GM13976 (cell line): ENCODE measurements at regions not wholly inside any gene's neighbourhood (a gene's known extent, or its start where the extent isn't known, plus 50 kb on each side); places are given as distances from the start of the nearest gene placed in this dataset.

Experiments
- DNase-seq: peaks from one replicate; pipeline ENCODE4 v3.0.0; 2012; ENCODE audit warnings: low spot score
- in situ Hi-C: fragments of 300-500 bp; cut with MboI; formaldehyde crosslinking; loops from one replicate; pipeline ENCODE4 v1.12.0; 2022; ENCODE audit warnings: low sequenced_read_pairs, mixed read lengths, inconsistent platforms; ENCODE audit not compliant: unreplicated experiment
- TF ChIP-seq, protein P1 (sequence below): IDR thresholded peaks from 2 replicates; pipeline ENCODE4 v1.5.1; 2012; ENCODE audit warnings: borderline replicate concordance, mild to moderate bottlenecking; ENCODE audit not compliant: insufficient read depth; ENCODE audit errors: extremely low read depth, missing control alignments, control extremely low read depth

DNA sequence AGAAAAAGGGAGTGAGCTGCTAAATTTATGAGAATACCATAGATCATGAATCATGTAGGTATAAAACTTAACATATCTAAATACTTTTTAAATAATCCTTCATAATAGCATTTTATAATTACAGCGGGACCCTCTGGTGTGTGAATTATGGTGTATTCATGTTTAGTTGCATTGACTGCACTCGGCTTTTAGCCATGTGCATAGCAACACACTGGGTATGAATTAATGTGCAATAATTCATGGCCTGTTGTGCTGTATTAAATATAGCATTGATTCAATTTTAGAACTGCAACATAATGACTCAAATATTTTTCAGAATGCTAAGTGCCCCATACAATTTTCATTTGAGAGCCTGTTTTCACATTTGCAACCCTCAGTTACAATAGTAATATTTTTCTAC, 249.6 kb upstream of the G2E3 start:
- TF ChIP-seq, protein P1, sequence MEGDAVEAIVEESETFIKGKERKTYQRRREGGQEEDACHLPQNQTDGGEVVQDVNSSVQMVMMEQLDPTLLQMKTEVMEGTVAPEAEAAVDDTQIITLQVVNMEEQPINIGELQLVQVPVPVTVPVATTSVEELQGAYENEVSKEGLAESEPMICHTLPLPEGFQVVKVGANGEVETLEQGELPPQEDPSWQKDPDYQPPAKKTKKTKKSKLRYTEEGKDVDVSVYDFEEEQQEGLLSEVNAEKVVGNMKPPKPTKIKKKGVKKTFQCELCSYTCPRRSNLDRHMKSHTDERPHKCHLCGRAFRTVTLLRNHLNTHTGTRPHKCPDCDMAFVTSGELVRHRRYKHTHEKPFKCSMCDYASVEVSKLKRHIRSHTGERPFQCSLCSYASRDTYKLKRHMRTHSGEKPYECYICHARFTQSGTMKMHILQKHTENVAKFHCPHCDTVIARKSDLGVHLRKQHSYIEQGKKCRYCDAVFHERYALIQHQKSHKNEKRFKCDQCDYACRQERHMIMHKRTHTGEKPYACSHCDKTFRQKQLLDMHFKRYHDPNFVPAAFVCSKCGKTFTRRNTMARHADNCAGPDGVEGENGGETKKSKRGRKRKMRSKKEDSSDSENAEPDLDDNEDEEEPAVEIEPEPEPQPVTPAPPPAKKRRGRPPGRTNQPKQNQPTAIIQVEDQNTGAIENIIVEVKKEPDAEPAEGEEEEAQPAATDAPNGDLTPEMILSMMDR, result no peak
- DNase-seq, result no peak
- in situ Hi-C loops, result no loop called here

DNA sequence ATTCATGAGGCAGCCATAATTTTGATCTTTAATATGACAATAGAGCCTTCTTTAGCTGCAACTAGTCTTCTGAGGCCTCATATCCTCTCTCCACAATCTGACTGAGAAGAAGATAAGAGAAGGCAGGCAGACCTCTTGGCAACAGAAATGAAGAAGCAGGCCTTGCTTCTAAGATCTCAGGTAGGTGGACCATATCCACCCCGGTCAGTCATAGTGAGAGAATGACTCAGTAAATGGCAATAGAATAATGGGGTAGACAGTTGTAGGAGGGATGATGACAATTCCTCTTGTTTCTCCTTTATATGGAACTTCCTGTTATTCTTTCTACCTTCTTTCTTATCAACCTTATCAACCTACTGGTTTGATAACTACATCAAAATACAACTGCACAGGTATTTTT, 246.7 kb upstream of the G2E3 start:
- in situ Hi-C loops, result no loop called here
- DNase-seq, result peak; percentile 20
- TF ChIP-seq, protein P1, result no peak

DNA sequence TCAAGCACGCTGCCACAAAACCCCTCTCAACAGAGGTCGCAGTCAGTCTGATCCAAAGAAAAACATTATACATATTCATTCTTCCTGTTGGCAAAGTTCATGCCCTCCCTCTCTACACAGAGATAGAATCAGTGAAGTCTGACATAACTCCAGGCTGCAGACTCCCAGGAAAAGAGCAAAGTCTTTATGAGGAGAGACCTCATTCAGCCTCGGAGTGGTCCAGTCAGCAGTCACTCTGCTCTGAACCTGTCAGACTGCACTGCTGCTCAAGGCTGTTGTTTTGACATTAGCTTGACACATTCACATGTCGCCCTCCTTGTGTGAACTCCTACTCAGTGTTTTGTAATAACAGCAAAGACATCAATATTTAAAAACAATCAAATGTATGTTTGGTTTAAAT, 241.2 kb upstream of the G2E3 start:
- DNase-seq, result no peak
- in situ Hi-C loops, result no loop called here

GRCh38 chr14:30322819-30323218, 236.1 kb upstream of the G2E3 start:
- in situ Hi-C loops, result no loop called here
- TF ChIP-seq, protein P1, result no peak
- no peak for DNase-seq

More for the DNA sequence above, 241.2 kb upstream of the G2E3 start:
- TF ChIP-seq, protein P1, result no peak

DNA sequence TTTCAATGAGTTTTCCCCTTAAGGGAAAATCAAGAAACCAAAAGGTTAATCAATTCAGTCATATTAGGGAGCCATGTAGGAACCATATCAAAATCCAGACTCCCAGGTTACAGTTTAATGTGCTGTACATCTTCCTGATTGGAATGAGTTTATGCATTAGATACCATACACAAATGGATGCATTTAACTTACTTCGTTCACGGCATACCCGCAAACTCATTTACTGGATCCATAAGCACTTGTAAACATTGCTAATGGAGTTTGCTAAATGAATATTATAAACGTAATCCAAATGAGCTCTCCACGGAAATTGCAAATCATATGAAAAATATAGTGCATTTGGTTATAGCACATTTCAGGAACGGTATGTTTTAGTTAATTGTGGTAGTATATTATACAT, 228.9 kb upstream of the G2E3 start:
- TF ChIP-seq, protein P1, result no peak
- in situ Hi-C loops, result no loop called here
- DNase-seq, result no peak

DNA sequence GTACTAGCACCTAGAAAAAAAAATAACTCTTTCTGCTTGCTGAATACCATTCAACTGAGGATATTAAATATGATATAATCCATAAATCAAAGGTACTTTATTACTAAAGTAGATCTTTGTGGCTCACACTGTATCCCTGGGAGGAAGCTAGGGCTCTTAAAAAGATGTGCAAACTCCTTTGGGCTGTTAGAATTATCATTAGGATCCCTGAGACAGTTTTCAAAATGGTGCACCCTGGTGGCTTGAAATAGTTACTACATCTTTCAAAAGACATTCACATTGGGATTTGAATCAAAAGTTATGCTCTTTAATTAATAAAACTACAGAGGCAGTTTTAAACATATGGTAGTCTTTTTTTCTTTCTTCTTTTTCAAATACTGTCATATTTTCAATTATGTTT, 228.5 kb upstream of the G2E3 start:
- in situ Hi-C loops, result no loop called here
- DNase-seq, result no peak
- TF ChIP-seq, protein P1, result no peak

DNA sequence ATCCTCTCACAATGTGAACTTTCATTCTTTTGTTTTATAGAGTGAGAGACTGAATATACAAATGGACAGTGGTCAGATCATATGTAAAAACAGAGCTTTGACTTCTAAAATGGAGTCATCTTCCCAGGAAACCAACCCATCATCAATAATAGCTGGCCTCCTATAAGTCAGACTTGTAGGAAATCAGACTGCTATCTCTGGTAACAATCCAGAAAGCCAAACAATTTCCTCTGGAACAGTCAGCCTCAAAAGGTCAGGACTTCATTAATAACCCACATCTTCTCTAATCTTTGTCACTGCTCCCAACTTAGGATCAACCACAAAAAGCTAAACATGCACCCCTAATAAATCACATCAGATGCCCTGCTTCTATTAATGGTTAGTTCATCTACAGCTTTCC, 227.9 kb upstream of the G2E3 start:
- in situ Hi-C loops, result no loop called here
- DNase-seq, result no peak
- TF ChIP-seq, protein P1, result no peak
